H9 (cell line): ENCODE measurements at regions not wholly inside any gene's neighbourhood (a gene's known extent, or its start where the extent isn't known, plus 50 kb on each side); places are given as distances from the start of the nearest gene placed in this dataset.
"Not testable (repeated sequence)": the region's sequence is repeated elsewhere in the genome, so short reads cannot be mapped to it uniquely, and the experiment has no call there.

Experiments used
- DNase-seq: peaks from one replicate; pipeline ENCODE4 v3.0.0-alpha.2; 2017
- H2AFZ ChIP-seq: one replicate; pipeline ENCODE4 v1.6.1; 2013; ENCODE audit warnings: mild to moderate bottlenecking, low read length, control low read depth, moderate library complexity
- H2AK5ac ChIP-seq: 2 replicates; pipeline ENCODE4 v1.6.1; 2013; ENCODE audit warnings: low read length, control low read depth, mixed read lengths; ENCODE audit not compliant: insufficient read length
- H2BK120ac ChIP-seq: one replicate; pipeline ENCODE4 v1.6.1; 2013; ENCODE audit warnings: low read depth, mild to moderate bottlenecking, low read length, control low read depth, inconsistent platforms; ENCODE audit not compliant: poor library complexity, severe bottlenecking
- H2BK12ac ChIP-seq: 2 replicates; pipeline ENCODE4 v1.6.1; 2013; ENCODE audit warnings: low read length, control low read depth, mixed read lengths, low read depth; ENCODE audit not compliant: insufficient read length
- H2BK15ac ChIP-seq: 2 replicates; pipeline ENCODE4 v1.6.1; 2013; ENCODE audit warnings: low read depth, low read length, control low read depth
- H2BK20ac ChIP-seq: one replicate; pipeline ENCODE4 v1.6.1; 2013; ENCODE audit warnings: low read depth, mild to moderate bottlenecking, low read length, control low read depth, inconsistent platforms; ENCODE audit not compliant: poor library complexity, severe bottlenecking
- H2BK5ac ChIP-seq: 2 replicates; pipeline ENCODE4 v1.6.1; 2013; ENCODE audit warnings: low read length, control low read depth, mixed read lengths; ENCODE audit not compliant: insufficient read length
- H3K14ac ChIP-seq: 2 replicates; pipeline ENCODE4 v1.6.1; 2013; ENCODE audit warnings: low read length, control low read depth; ENCODE audit not compliant: insufficient read depth
- H3K18ac ChIP-seq: 2 replicates; pipeline ENCODE4 v1.6.1; 2013; ENCODE audit warnings: low read depth, mild to moderate bottlenecking, mixed read lengths, low read length, control low read depth; ENCODE audit not compliant: insufficient read length
- H3K23ac ChIP-seq: 2 replicates; pipeline ENCODE4 v1.6.1; 2013; ENCODE audit warnings: low read length, control low read depth, mixed read lengths, low read depth; ENCODE audit not compliant: insufficient read length
- H3K23me2 ChIP-seq: 2 replicates; pipeline ENCODE4 v1.6.1; 2013; ENCODE audit warnings: low read depth, mild to moderate bottlenecking, mixed read lengths, low read length, control low read depth; ENCODE audit not compliant: insufficient read length, poor library complexity, severe bottlenecking
- H3K27ac ChIP-seq: 2 replicates; pipeline ENCODE4 v1.5.1; 2013; ENCODE audit warnings: low read length, control low read depth, mixed read lengths, low read depth; ENCODE audit not compliant: insufficient read length
- H3K27me3 ChIP-seq: 2 replicates; pipeline ENCODE4 v1.6.1; 2013; ENCODE audit warnings: low read length, control low read depth, inconsistent platforms; ENCODE audit not compliant: insufficient read depth
- H3K4ac ChIP-seq: 2 replicates; pipeline ENCODE4 v1.6.1; 2013; ENCODE audit warnings: low read depth, mild to moderate bottlenecking, control low read depth, inconsistent platforms, low read length, moderate library complexity
- H3K4me1 ChIP-seq: 2 replicates; pipeline ENCODE4 v1.6.1; 2013; ENCODE audit warnings: low read length, control low read depth, inconsistent platforms; ENCODE audit not compliant: insufficient read depth
- H3K4me2 ChIP-seq: 2 replicates; pipeline ENCODE4 v1.6.1; 2013; ENCODE audit warnings: low read length, control low read depth, mixed read lengths; ENCODE audit not compliant: insufficient read length, insufficient read depth
- H3K56ac ChIP-seq: 2 replicates; pipeline ENCODE4 v1.6.1; 2013; ENCODE audit warnings: low read depth, mild to moderate bottlenecking, mixed read lengths, low read length, control low read depth; ENCODE audit not compliant: insufficient read length
- H3K79me1 ChIP-seq: 2 replicates; pipeline ENCODE4 v1.6.1; 2013; ENCODE audit warnings: low read depth, mild to moderate bottlenecking, moderate library complexity, low read length, control low read depth, inconsistent platforms; ENCODE audit not compliant: insufficient read depth, poor library complexity, severe bottlenecking
- H3K79me2 ChIP-seq: 2 replicates; pipeline ENCODE4 v1.6.1; 2013; ENCODE audit warnings: low read length, control low read depth, inconsistent platforms; ENCODE audit not compliant: insufficient read depth
- H3K9ac ChIP-seq: 2 replicates; pipeline ENCODE4 v1.6.1; 2013; ENCODE audit warnings: low read length, control low read depth, mixed read lengths; ENCODE audit not compliant: insufficient read length; ENCODE audit errors: extremely low read depth
- H3K9me3 ChIP-seq: one replicate; pipeline ENCODE4 v1.6.1; 2013; ENCODE audit warnings: low read depth, low read length, inconsistent platforms; ENCODE audit not compliant: control insufficient read depth
- H3T11ph ChIP-seq: one replicate; pipeline ENCODE4 v1.6.1; 2013; ENCODE audit warnings: mild to moderate bottlenecking, low read length, control low read depth, inconsistent platforms
- H4K20me1 ChIP-seq: one replicate; pipeline ENCODE4 v1.6.1; 2013; ENCODE audit not compliant: control insufficient read depth, insufficient read length, insufficient read depth
- H4K5ac ChIP-seq: 2 replicates; pipeline ENCODE4 v1.6.1; 2013; ENCODE audit warnings: low read depth, mild to moderate bottlenecking, mixed read lengths, low read length, control low read depth; ENCODE audit not compliant: insufficient read length
- H4K8ac ChIP-seq: replicated peaks from 2 replicates; pipeline ENCODE4 v1.6.1; 2013; ENCODE audit warnings: low read length, control low read depth, mixed read lengths, low read depth; ENCODE audit not compliant: insufficient read length
- H4K91ac ChIP-seq: 2 replicates; pipeline ENCODE4 v1.6.1; 2013; ENCODE audit warnings: low read depth, mild to moderate bottlenecking, moderate library complexity, mixed read lengths, low read length, control low read depth; ENCODE audit not compliant: insufficient read length
- H3K27ac Mint-ChIP-seq, 3 experiments: 2 replicates in 2 of 3; 3 replicates in 1 of 3; pipeline ENCODE4 v1.8.0; 2020 to 2021; ENCODE audit warnings: mixed read lengths in 3 of 3, mild to moderate bottlenecking in 1 of 3, moderate library complexity in 1 of 3
- H3K27me3 Mint-ChIP-seq: 2 replicates; pipeline ENCODE4 v1.8.0; 2021; ENCODE audit warnings: low read depth, mild to moderate bottlenecking, moderate library complexity, mixed read lengths
- H3K36me3 Mint-ChIP-seq, 3 experiments: 2 replicates in 2 of 3; 3 replicates in 1 of 3; pipeline ENCODE4 v1.8.0; 2020 to 2021; ENCODE audit warnings: low read depth in 3 of 3, mixed read lengths in 3 of 3; ENCODE audit not compliant: insufficient read depth in 1 of 3
- H3K4me1 Mint-ChIP-seq, 2 experiments: 2 replicates each; pipeline ENCODE4 v1.8.0; 2020; ENCODE audit warnings: mixed read lengths in 2 of 2
- H3K4me3 Mint-ChIP-seq, 2 experiments: 2 replicates in 1 of 2; 3 replicates in 1 of 2; pipeline ENCODE4 v1.8.0; 2020 to 2021; ENCODE audit warnings: mild to moderate bottlenecking in 2 of 2, mixed read lengths in 2 of 2, moderate library complexity in 1 of 2
- H3K9me3 Mint-ChIP-seq, 2 experiments: 2 replicates in 1 of 2; 3 replicates in 1 of 2; pipeline ENCODE4 v1.8.0; 2020; ENCODE audit warnings: mild to moderate bottlenecking in 2 of 2, mixed read lengths in 2 of 2, moderate library complexity in 1 of 2
- WGBS: extraction: QIAGEN DNeasy Blood & Tissue Kit; methylation state at CpG from one replicate; pipeline ENCODE4 v1.1.7; 2013; ENCODE audit warnings: missing lambda C conversion rate, low lambda C conversion rate, mixed read lengths; ENCODE audit not compliant: insufficient read length; ENCODE audit errors: extremely low coverage; 5-methylcytosine and 5-hydroxymethylcytosine counted together

DNA sequence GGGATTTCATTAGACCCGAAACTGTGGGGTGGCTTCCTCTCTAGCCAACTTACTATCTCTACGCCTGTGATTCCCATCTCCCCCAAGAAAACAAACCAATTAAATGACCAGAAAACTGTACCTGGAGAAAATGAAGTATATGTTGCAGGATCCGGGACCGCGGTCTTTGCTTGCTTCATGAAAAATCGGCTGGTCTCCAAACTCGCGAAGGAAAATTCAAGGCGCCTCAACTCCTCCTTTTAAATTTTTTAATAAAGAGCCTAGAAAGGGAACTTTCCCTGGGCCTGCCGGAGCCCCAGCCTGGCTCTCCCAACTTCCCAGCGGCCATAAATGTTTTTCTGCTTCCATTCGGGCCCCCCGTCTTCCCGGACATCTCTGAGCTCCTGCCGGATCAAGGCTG is 110.8 kb upstream of the FOXD4L5 start:
- not testable (repeated sequence) for H3K27me3 Mint-ChIP-seq, H3K4me2 ChIP-seq, DNase-seq, H3K56ac ChIP-seq, H2AK5ac ChIP-seq, H3K4ac ChIP-seq, H3K27ac Mint-ChIP-seq, H3K79me1 ChIP-seq, H3T11ph ChIP-seq, H4K5ac ChIP-seq, H3K18ac ChIP-seq, H3K23ac ChIP-seq, H2BK20ac ChIP-seq, H3K27me3 ChIP-seq, H3K23me2 ChIP-seq, H2BK5ac ChIP-seq, H3K4me1 ChIP-seq, H2AFZ ChIP-seq, H3K14ac ChIP-seq, H3K4me1 Mint-ChIP-seq, H3K27ac ChIP-seq, H2BK120ac ChIP-seq, H3K79me2 ChIP-seq, H3K9ac ChIP-seq, H3K4me3 Mint-ChIP-seq, H4K8ac ChIP-seq, H4K91ac ChIP-seq, H4K20me1 ChIP-seq, H2BK15ac ChIP-seq, H2BK12ac ChIP-seq, H3K9me3 ChIP-seq
- Mint-ChIP-seq H3K36me3 (peaks cover 12 to 21% (median 12%) of the 10 kb centered on the region in 3 experiments; a peak in 6 of 7 replicates), H3K9me3 (peaks cover 70 to 73% of the 10 kb centered on the region in 2 experiments)
- no CpG with 5 or more reads among the region's 15 CpGs for WGBS

DNA sequence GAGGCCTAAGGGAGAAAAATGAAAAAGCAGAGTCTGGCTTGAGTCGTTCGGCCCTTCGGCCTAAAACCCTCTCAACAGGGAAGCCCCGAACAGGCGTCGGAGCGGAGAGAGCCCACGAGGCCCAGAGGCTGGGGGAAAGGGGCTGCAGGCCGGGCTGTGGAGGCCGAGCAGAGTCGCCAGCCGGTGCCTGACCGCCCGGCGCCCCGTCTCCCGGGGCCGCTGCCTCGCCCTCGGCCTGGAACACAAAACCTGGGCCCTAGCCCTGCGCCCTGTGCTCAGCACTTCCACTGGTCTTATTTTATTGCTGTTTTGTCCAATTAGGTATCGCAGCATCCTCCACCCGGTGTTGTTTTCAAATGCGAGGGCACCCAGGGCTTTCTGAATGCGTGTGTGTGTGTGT is 110.1 kb upstream of the FOXD4L5 start:
- not testable (repeated sequence) for H2BK12ac ChIP-seq, H4K5ac ChIP-seq, H3K27ac Mint-ChIP-seq, H3K4me1 Mint-ChIP-seq, H2BK20ac ChIP-seq, H3K79me2 ChIP-seq, H3K27me3 Mint-ChIP-seq, H4K20me1 ChIP-seq, H3K14ac ChIP-seq, H3K27ac ChIP-seq, H3K4me2 ChIP-seq, H2BK5ac ChIP-seq, H3K27me3 ChIP-seq, H2AFZ ChIP-seq, H4K91ac ChIP-seq, H3T11ph ChIP-seq, H3K4ac ChIP-seq, H3K4me3 Mint-ChIP-seq, H2BK15ac ChIP-seq, H3K56ac ChIP-seq, H4K8ac ChIP-seq, H3K4me1 ChIP-seq, H3K79me1 ChIP-seq, H2BK120ac ChIP-seq, H3K18ac ChIP-seq, H3K23me2 ChIP-seq, DNase-seq, H3K23ac ChIP-seq, H3K9ac ChIP-seq, H2AK5ac ChIP-seq
- H3K36me3 Mint-ChIP-seq: peaks cover 9 to 18% (median 12%) of the 10 kb centered on the region in 3 experiments; a peak in 6 of 7 replicates
- peaks cover 70 to 73% of the 10 kb centered on the region in 2 experiments for H3K9me3 Mint-ChIP-seq
- no CpG with 5 or more reads among the region's 25 CpGs for WGBS
- H3K9me3 ChIP-seq: peaks cover 13% of the 10 kb centered on the region
